Motor neuron (in vitro differentiated cells): ENCODE measurements at regions not wholly inside any gene's neighbourhood (a gene's known extent, or its start where the extent isn't known, plus 50 kb on each side); places are given as distances from the start of the nearest gene placed in this dataset.
"Not testable (repeated sequence)": the region's sequence is repeated elsewhere in the genome, so short reads cannot be mapped to it uniquely, and the experiment has no call there.

Experiments
- ATAC-seq, 8 experiments: fragments of 200-7000 bp; cut with Tn5 transposase; replicated peaks in 6 of 8; 2 replicates each; pipeline ENCODE4 v1.8.0; 2021; ENCODE audit warnings: mild to moderate bottlenecking in 8 of 8, moderate library complexity in 8 of 8
- H3K27ac ChIP-seq, 2 donors: fragments of 250-450 bp; sonication (Bioruptor Pico); 2 replicates each; pipeline ENCODE4 v1.9.0; 2021; ENCODE audit warnings: antibody characterized with exemption in 2 of 2, mild to moderate bottlenecking in 2 of 2, moderate library complexity in 1 of 2
- H3K4me1 ChIP-seq, 2 donors: fragments of 250-450 bp; sonication (Bioruptor Pico); replicated peaks in 1 of 2; 2 replicates each; pipeline ENCODE4 v1.6.1; 2021; ENCODE audit warnings: antibody characterized with exemption in 2 of 2, mild to moderate bottlenecking in 2 of 2, moderate library complexity in 1 of 2
- H3K4me3 ChIP-seq, 5 donors: fragments of 250-450 bp; sonication (Bioruptor Pico); 2 replicates each; pipeline ENCODE4 v1.9.0; 2021; ENCODE audit warnings: antibody characterized with exemption in 5 of 5, mild to moderate bottlenecking in 5 of 5, moderate library complexity in 4 of 5
- WGBS, 10 experiments: fragments of 450-650 bp; shearing (Covaris generic); methylation state at CpG; one replicate each; pipeline ENCODE4 v1.0.0; 2022; 5-methylcytosine and 5-hydroxymethylcytosine counted together
- in situ Hi-C, 9 experiments: fragments of 400-800 bp; cut with MboI; loops; one replicate each; pipeline ENCODE4 v1.15.0; 2021; ENCODE audit warnings: low sequenced_read_pairs in 9 of 9, low pct_unique_long_range_greater_than_20kb in 2 of 9; ENCODE audit not compliant: unreplicated experiment in 9 of 9

- in situ Hi-C loops = no loop called here
- WGBS, 10 experiments = 67 to 100% (median 80%) methylated on average over 1 to 3 of the region's 3 CpGs; no CpG with 5 or more reads in 5 of the 10 experiments
- H3K27ac ChIP-seq = no peak overlapping the region
- H3K4me3 ChIP-seq = no peak overlapping the region
- H3K4me1 ChIP-seq = no peaks in the 10 kb centered on the region
- ATAC-seq = no peak
Observed at GRCh38 chr2:237230355-237230754, 144.7 kb downstream of the COPS8 start.

GRCh38 chr2:237231593-237231992 is 145.9 kb downstream of the COPS8 start:
- WGBS, 10 experiments = 13 to 100% (median 80%) methylated on average over 1 to 8 of the region's 9 CpGs; no CpG with 5 or more reads in 2 of the 10 experiments
- Histone ChIP-seq H3K4me3 (no peak overlapping the region), H3K4me1 (no peaks in the 10 kb centered on the region), H3K27ac (no peak overlapping the region)
- in situ Hi-C loops = no loop called here
- no peak for ATAC-seq

DNA sequence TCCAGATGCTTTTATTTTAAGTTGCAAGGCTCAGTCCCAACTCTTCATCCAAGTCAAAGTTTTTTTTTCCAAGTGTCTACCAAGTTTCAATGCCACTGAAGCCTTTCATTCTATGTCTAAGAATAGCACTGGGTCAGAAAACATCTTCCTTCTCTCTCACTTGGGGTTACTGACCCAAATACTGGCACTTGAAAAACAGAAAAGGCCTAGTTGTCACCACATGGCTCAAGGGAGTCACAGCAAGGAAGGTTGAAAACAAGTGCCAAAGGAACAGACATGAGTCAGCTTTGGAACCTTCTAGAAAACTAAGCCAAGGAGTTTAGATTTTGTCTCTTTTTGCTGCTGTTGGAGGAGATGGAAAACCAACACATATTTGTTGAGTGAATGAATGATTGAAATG is 146.5 kb downstream of the COPS8 start:
- Histone ChIP-seq H3K4me1 (no peaks in the 10 kb centered on the region), H3K4me3 (no peak overlapping the region), H3K27ac (no peak overlapping the region)
- ATAC-seq = no peak
- in situ Hi-C loops = no loop called here

GRCh38 chr2:237234268-237234667 is 148.6 kb downstream of the COPS8 start:
- no peak for ATAC-seq
- H3K4me1 ChIP-seq = no peaks in the 10 kb centered on the region
- in situ Hi-C loops = no loop called here
- no peak overlapping the region for H3K4me3 ChIP-seq
- H3K27ac ChIP-seq = no peak overlapping the region
- WGBS, 10 experiments = 80 to 100% (median 92%) methylated on average over 2 of the region's 2 CpGs; no CpG with 5 or more reads in 7 of the 10 experiments

- ATAC-seq = peak in 2 of 8 experiments; percentile 66 to 68
- H3K4me3 ChIP-seq = no peak overlapping the region
- WGBS, 10 experiments = 10 to 92% (median 71%) methylated on average over 2 to 5 of the region's 6 CpGs; no CpG with 5 or more reads in 2 of the 10 experiments
- H3K4me1 ChIP-seq = no peaks in the 10 kb centered on the region
- in situ Hi-C loops = no loop called here
- H3K27ac ChIP-seq = no peak overlapping the region
Observed at GRCh38 chr2:237235383-237236095, 149.8 kb downstream of the COPS8 start.

GRCh38 chr2:237236188-237236587 is 150.5 kb downstream of the COPS8 start:
- ATAC-seq = peak in 2 of 8 experiments; percentile 80 to 81
- no peaks in the 10 kb centered on the region for H3K4me1 ChIP-seq
- in situ Hi-C loops = no loop called here
- no peak overlapping the region for H3K4me3 ChIP-seq
- H3K27ac ChIP-seq = no peak overlapping the region
- WGBS, 10 experiments = 18 to 100% (median 77%) methylated on average over 1 to 2 of the region's 2 CpGs; no CpG with 5 or more reads in 2 of the 10 experiments

- no peak overlapping the region for H3K4me3 ChIP-seq
- 40 to 100% (median 63%) methylated on average over 1 to 3 of the region's 3 CpGs; no CpG with 5 or more reads in 1 of the 10 experiments for WGBS, 10 experiments
- no peaks in the 10 kb centered on the region for H3K4me1 ChIP-seq
- no peak overlapping the region for H3K27ac ChIP-seq
- peak in 2 of 8 experiments; percentile 54 to 63 for ATAC-seq
- in situ Hi-C loops = no loop called here
Observed at GRCh38 chr2:237238249-237238648, 152.6 kb downstream of the COPS8 start.

DNA sequence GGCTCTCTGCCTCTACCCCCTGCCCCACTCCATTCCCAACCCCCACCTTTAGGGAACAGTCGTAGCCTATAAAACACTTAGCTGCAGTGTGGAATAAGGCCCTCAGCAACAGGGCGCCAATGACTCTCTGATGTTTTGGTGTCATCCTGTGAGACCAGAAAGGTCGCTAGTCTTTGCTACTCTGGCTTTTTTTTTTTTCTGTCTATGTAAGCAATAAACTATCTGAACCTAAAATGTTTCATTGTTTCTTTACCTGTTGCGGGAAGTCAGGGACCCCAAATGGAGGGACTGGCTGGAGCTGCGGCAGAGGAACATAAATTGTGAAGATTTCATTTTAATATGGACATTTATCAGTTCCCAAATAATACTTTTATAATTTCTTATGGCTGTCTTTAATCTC is 154.6 kb downstream of the COPS8 start:
- 75 to 100% (median 94%) methylated on average over 1 to 5 of the region's 5 CpGs; no CpG with 5 or more reads in 3 of the 10 experiments for WGBS, 10 experiments
- H3K27ac ChIP-seq = no peak overlapping the region
- in situ Hi-C loops = no loop called here
- no peak overlapping the region for H3K4me3 ChIP-seq
- ATAC-seq = no peak
- no peaks in the 10 kb centered on the region for H3K4me1 ChIP-seq

DNA sequence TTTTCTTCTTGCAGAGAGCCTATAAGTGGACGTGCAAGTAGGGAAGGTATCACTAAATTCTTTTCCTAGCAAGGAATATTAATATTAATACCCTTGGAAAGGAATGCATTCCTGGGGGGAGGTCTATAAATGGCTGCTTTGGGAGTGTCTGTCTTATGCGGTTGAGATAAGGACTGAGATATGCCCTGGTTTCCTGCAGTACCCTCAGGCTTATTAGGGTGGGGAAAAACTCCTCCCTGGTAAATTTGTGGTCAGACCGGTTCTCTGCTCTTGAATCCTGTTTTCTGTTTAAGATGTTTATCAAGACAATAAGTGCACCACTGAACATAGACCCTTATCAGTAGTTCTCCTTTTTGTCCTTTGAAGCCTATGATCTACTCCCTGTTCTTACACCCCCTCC is 155.2 kb downstream of the COPS8 start:
- WGBS, 10 experiments = 33 to 83% (median 64%) methylated on average over 1 to 3 of the region's 3 CpGs; no CpG with 5 or more reads in 5 of the 10 experiments
- not testable (repeated sequence) for ATAC-seq

GRCh38 chr2:237242091-237242536 is 156.4 kb downstream of the COPS8 start:
- H3K4me3 ChIP-seq = no peak overlapping the region
- no peaks in the 10 kb centered on the region for H3K4me1 ChIP-seq
- no peak overlapping the region for H3K27ac ChIP-seq
- in situ Hi-C loops = no loop called here
- WGBS, 10 experiments = 25 to 88% (median 60%) methylated on average over 1 of the region's 1 CpG; no CpG with 5 or more reads in 3 of the 10 experiments
- ATAC-seq = no peak

More for the DNA sequence above, 155.2 kb downstream of the COPS8 start:
- H3K4me3 ChIP-seq, in situ Hi-C loops, H3K27ac ChIP-seq, H3K4me1 ChIP-seq: not testable (repeated sequence)

DNA sequence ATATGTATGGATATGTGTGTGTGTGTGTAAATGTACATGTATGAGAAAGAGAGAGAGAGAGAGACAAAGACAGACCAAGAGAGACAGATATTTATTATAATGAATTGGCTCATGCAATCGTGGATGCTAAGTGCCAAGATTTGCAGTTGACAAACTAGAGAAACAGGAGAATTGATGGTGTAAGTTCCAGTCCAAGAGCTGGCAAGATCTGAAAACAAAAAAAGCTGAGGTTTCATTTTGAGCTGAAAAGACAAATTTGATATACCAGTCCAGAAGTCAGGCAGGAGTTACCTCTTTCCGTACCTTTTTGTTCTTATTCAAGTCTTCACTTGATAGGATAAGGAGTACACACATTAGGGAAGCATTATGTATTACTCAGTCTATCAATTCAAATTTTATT is 157.8 kb downstream of the COPS8 start:
- no peak overlapping the region for H3K4me3 ChIP-seq
- H3K4me1 ChIP-seq = no peaks in the 10 kb centered on the region
- WGBS, 10 experiments = 40 to 75% (median 54%) methylated on average over 1 to 2 of the region's 2 CpGs; no CpG with 5 or more reads in 1 of the 10 experiments
- H3K27ac ChIP-seq = no peak overlapping the region
- ATAC-seq = no peak
- in situ Hi-C loops = no loop called here

DNA sequence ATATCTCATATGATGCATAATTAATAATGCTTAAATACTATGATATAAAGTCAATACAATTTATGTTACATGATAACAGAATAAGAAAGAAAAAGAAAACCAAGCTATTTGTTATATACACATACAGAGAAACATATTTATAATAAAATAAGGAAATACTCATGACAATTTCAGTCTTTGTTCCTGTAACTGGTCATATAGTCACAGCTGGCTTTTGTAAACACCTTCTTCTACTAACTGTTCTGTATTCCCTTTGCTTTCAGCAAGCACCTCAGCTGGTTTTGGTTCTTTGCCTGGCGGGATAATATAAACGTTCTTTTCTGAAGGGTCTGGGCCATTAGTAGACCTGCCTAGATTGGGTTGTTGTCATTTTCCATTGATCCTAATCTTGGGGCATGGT is 158.5 kb downstream of the COPS8 start:
- Histone ChIP-seq H3K4me1 (no peaks in the 10 kb centered on the region), H3K27ac (no peak overlapping the region), H3K4me3 (no peak overlapping the region)
- in situ Hi-C loops = no loop called here
- ATAC-seq = no peak
- 17 to 100% (median 80%) methylated on average over 1 to 2 of the region's 2 CpGs; no CpG with 5 or more reads in 3 of the 10 experiments for WGBS, 10 experiments

- ATAC-seq = peak in 3 of 8 experiments; percentile 48 to 93 (median 57)
- Histone ChIP-seq H3K4me3 (no peak overlapping the region), H3K4me1 (no peaks in the 10 kb centered on the region), H3K27ac (no peak overlapping the region)
- in situ Hi-C loops = no loop called here
- WGBS, 10 experiments = 0 to 86% (median 38%) methylated on average over 1 to 3 of the region's 3 CpGs; no CpG with 5 or more reads in 3 of the 10 experiments
Observed at GRCh38 chr2:237244976-237245646, 159.4 kb downstream of the COPS8 start.
